Body of pancreas (tissue), 4 donors: ENCODE measurements at regions not wholly inside any gene's neighbourhood (a gene's known extent, or its start where the extent isn't known, plus 50 kb on each side); places are given as distances from the start of the nearest gene placed in this dataset.

Experiments
- ATAC-seq: fragments of 150-250 bp; one replicate; pipeline ENCODE4 v1.9.1; 2016
- DNase-seq, 4 donors: peaks; one replicate each; pipeline ENCODE4 v3.0.0-alpha.2; 2019
- H3K27ac ChIP-seq, 4 donors: fragments of 200-600 bp; sonication (generic); 1 replicate in 3 of 4; 2 replicates in 1 of 4; pipeline versions ENCODE4 v1.5.1 to v1.6.1; 2016 to 2019; ENCODE audit warnings: mild to moderate bottlenecking in 1 of 4, mixed read lengths in 1 of 4, moderate library complexity in 1 of 4
- H3K27me3 ChIP-seq, 2 donors: fragments of 200-600 bp; sonication (generic); one replicate each; pipeline ENCODE4 v1.6.0; 2016; ENCODE audit warnings: mild to moderate bottlenecking in 1 of 2
- H3K36me3 ChIP-seq, 2 donors: fragments of 200-600 bp; sonication (generic); replicated peaks in 1 of 2; 2 replicates each; pipeline ENCODE4 v1.5.1; 2016; ENCODE audit warnings: low read depth in 2 of 2; ENCODE audit not compliant: insufficient read depth in 1 of 2
- H3K4me1 ChIP-seq: fragments of 200-600 bp; sonication (generic); one replicate; pipeline ENCODE4 v1.6.0; 2016
- H3K4me3 ChIP-seq, 2 donors: fragments of 200-600 bp; sonication (generic); 1 replicate in 1 of 2; 2 replicates in 1 of 2; pipeline ENCODE4 v1.5.1; 2016 to 2019
- H3K9me3 ChIP-seq, 3 donors: fragments of 200-600 bp; sonication (generic); 1 replicate in 2 of 3; 2 replicates in 1 of 3; pipeline ENCODE4 v1.5.1; 2016
- CTCF ChIP-seq, 7 experiments: fragments of 450-650 bp in 4 of 7; fragments of 200-600 bp in 3 of 7; sonication (generic) in 3 of 7; IDR thresholded peaks; one replicate each; pipeline ENCODE4 v1.5.1; 2016 to 2019; ENCODE audit warnings: antibody characterized with exemption in 7 of 7
- POLR2A ChIP-seq, 3 donors: fragments of 450-650 bp; IDR thresholded peaks; one replicate each; pipeline ENCODE4 v1.6.1; 2016; ENCODE audit warnings: antibody characterized with exemption in 3 of 3, mild to moderate bottlenecking in 2 of 3
- WGBS, 2 donors: methylation state at CpG; one replicate each; pipeline ENCODE4 v1.1.5; 2017; 5-methylcytosine and 5-hydroxymethylcytosine counted together
- intact Hi-C: fragments of 100-400 bp; cut with DNase I; formaldehyde crosslinking; loops from one replicate; pipeline ENCODE4 v1.15.1; 2023

- Histone ChIP-seq H3K27me3 (no peaks in the 10 kb centered on the region), H3K27ac (no peak overlapping the region), H3K9me3 (no peaks in the 10 kb centered on the region), H3K4me1 (no peaks in the 10 kb centered on the region), H3K36me3 (no peaks in the 10 kb centered on the region), H3K4me3 (no peak overlapping the region)
- no peak for ATAC-seq
- DNase-seq: no peak
- no peak for TF ChIP-seq POLR2A (IDR thresholded peaks at IDR 0.05)
- intact Hi-C loops: no loop called here
- 49 to 61% methylated on average over 6 of the region's 6 CpGs for WGBS, 2 donors
These were observed 591.4 kb downstream of the FGF9 start for GRCh38 chr13:22262001-22262885.

GRCh38 chr13:22263185-22263584 lies 592.3 kb downstream of the FGF9 start:
- no peak for DNase-seq
- TF ChIP-seq CTCF (IDR thresholded peaks at IDR 0.05) (no peak), POLR2A (IDR thresholded peaks at IDR 0.05) (no peak)
- Histone ChIP-seq H3K36me3 (no peaks in the 10 kb centered on the region), H3K4me1 (no peaks in the 10 kb centered on the region), H3K27me3 (no peaks in the 10 kb centered on the region), H3K4me3 (no peak overlapping the region), H3K9me3 (no peaks in the 10 kb centered on the region), H3K27ac (no peak overlapping the region)
- ATAC-seq: no peak
- intact Hi-C loops: no loop called here
- WGBS, 2 donors: 81 to 83% methylated on average over 2 of the region's 2 CpGs

- no peak overlapping the region for H3K4me3 ChIP-seq
- DNase-seq (no peak), ATAC-seq (no peak)
- 64 to 80% methylated on average over 5 of the region's 5 CpGs for WGBS, 2 donors
- H3K9me3 ChIP-seq: no peaks in the 10 kb centered on the region
- H3K27ac ChIP-seq: no peak overlapping the region
- TF ChIP-seq POLR2A (IDR thresholded peaks at IDR 0.05) (no peak), CTCF (IDR thresholded peaks at IDR 0.05) (no peak)
- intact Hi-C loops: no loop called here
- no peaks in the 10 kb centered on the region for H3K4me1 ChIP-seq
- no peaks in the 10 kb centered on the region for H3K27me3 ChIP-seq
- H3K36me3 ChIP-seq: no peaks in the 10 kb centered on the region
These were observed 594.7 kb downstream of the FGF9 start for GRCh38 chr13:22265563-22265962.

GRCh38 chr13:22270881-22271280 lies 600.0 kb downstream of the FGF9 start:
- Histone ChIP-seq H3K4me3 (no peak overlapping the region), H3K4me1 (no peaks in the 10 kb centered on the region), H3K27ac (no peak overlapping the region), H3K9me3 (no peaks in the 10 kb centered on the region), H3K36me3 (no peaks in the 10 kb centered on the region), H3K27me3 (no peaks in the 10 kb centered on the region)
- ATAC-seq (no peak), DNase-seq (no peak)
- intact Hi-C loops: no loop called here
- no peak for TF ChIP-seq CTCF (IDR thresholded peaks at IDR 0.05)
- no peak for TF ChIP-seq POLR2A (IDR thresholded peaks at IDR 0.05)
- WGBS, 2 donors: 86 to 90% methylated on average over 5 of the region's 5 CpGs

GRCh38 chr13:22271903-22272302 lies 601.0 kb downstream of the FGF9 start:
- 67 to 88% methylated on average over 2 of the region's 2 CpGs for WGBS, 2 donors
- ATAC-seq (no peak), DNase-seq (no peak)
- no peak for TF ChIP-seq CTCF (IDR thresholded peaks at IDR 0.05)
- no peak for TF ChIP-seq POLR2A (IDR thresholded peaks at IDR 0.05)
- H3K36me3 ChIP-seq: no peaks in the 10 kb centered on the region
- intact Hi-C loops: no loop called here
- no peaks in the 10 kb centered on the region for H3K4me1 ChIP-seq
- no peak overlapping the region for H3K4me3 ChIP-seq
- H3K9me3 ChIP-seq: no peaks in the 10 kb centered on the region
- no peak overlapping the region for H3K27ac ChIP-seq
- no peaks in the 10 kb centered on the region for H3K27me3 ChIP-seq
